HepG2 (cell line): ENCODE measurements at regions not wholly inside any gene's neighbourhood (a gene's known extent, or its start where the extent isn't known, plus 50 kb on each side); places are given as distances from the start of the nearest gene placed in this dataset.
A peak's percentile ranks its signal among the peaks of the same experiment; 100 is the strongest.

Source experiments
- ATAC-seq: fragments of 200-7000 bp; cut with Tn5 transposase; 3 replicates; pipeline ENCODE4 v1.9.1; 2020; ENCODE audit warnings: mild to moderate bottlenecking, moderate library complexity
- BruUV-seq: library from RNA; stranded (reverse); fragments of 400-500 nt; replicated peaks from 2 replicates; lab custom pipeline; 2021; lab: Mats Ljungman, UMichigan
- CTCF ChIA-PET: fragments of 300-600 bp; formaldehyde crosslinking; extraction: SDS; loops from one replicate; lab custom pipeline; 2021; ENCODE audit warnings: low total read pairs, inconsistent platforms, low intra/inter-chr PET ratio; lab: Yijun Ruan, JAX
- POLR2A ChIA-PET: fragments of 350-600 bp; sonication (Branson Sonifier 250); formaldehyde crosslinking; loops from one replicate; lab custom pipeline; 2020; ENCODE audit warnings: antibody characterized with exemption, inconsistent platforms; lab: Yijun Ruan, JAX
- DNase-seq: peaks from one replicate; pipeline ENCODE4 v3.0.0-alpha.2; 2015; ENCODE audit warnings: low spot score
- FAIRE-seq: peaks from 3 replicates; lab custom pipeline; 2011; peaks lifted over from hg19 to GRCh38; lab: Jason Lieb, UNC
- H2AFZ ChIP-seq: one replicate; pipeline ENCODE4 v1.6.1; 2011; ENCODE audit warnings: low read length, inconsistent platforms
- H3K27ac ChIP-seq: fragments of 300-600 bp; 3 replicates; pipeline ENCODE4 v1.8.0; 2011; ENCODE audit warnings: mixed run types, mild to moderate bottlenecking, mixed read lengths, low read length, inconsistent platforms; ENCODE audit not compliant: insufficient read depth; ENCODE audit errors: extremely low read length
- H3K27me3 ChIP-seq, 2 experiments: fragments of 200-600 bp in 1 of 2; 2 replicates in 1 of 2; 3 replicates in 1 of 2; pipeline versions ENCODE4 v1.6.0 to v1.8.0; 2011; ENCODE audit warnings: low read length in 2 of 2, mild to moderate bottlenecking in 2 of 2, moderate library complexity in 2 of 2, inconsistent platforms in 1 of 2; ENCODE audit not compliant: insufficient read depth in 2 of 2, control insufficient read depth in 1 of 2
- H3K36me3 ChIP-seq, 2 experiments: fragments of 200-600 bp in 1 of 2; replicated peaks in 1 of 2; 2 replicates in 1 of 2; 3 replicates in 1 of 2; pipeline versions ENCODE4 v1.5.1 to v1.8.0; 2011; ENCODE audit warnings: low read length in 2 of 2, inconsistent platforms in 1 of 2; ENCODE audit not compliant: insufficient read depth in 2 of 2, control insufficient read depth in 1 of 2
- H3K4me1 ChIP-seq: 2 replicates; pipeline ENCODE4 v1.5.1; 2012; ENCODE audit warnings: low read length, inconsistent platforms; ENCODE audit not compliant: insufficient read depth
- H3K4me2 ChIP-seq: 2 replicates; pipeline ENCODE4 v1.6.0; 2011; ENCODE audit warnings: low read depth, low read length, inconsistent platforms
- H3K4me3 ChIP-seq, 3 experiments: fragments of 200-600 bp in 1 of 3; sonication (generic), shearing (Covaris generic) in 1 of 3; replicated peaks in 1 of 3; 2 replicates each; pipeline ENCODE4 v1.5.1; 2011 to 2016; ENCODE audit warnings: low read length in 3 of 3, inconsistent platforms in 2 of 3, low read depth in 2 of 3, mild to moderate bottlenecking in 2 of 3, control low read depth in 1 of 3, mixed read lengths in 1 of 3; ENCODE audit not compliant: insufficient read depth in 1 of 3
- H3K79me2 ChIP-seq: one replicate; pipeline ENCODE4 v1.6.1; 2011; ENCODE audit warnings: low read length, inconsistent platforms; ENCODE audit not compliant: insufficient read depth
- H3K9ac ChIP-seq: 2 replicates; pipeline ENCODE4 v1.6.0; 2011; ENCODE audit warnings: mild to moderate bottlenecking, low read depth, low read length, inconsistent platforms; ENCODE audit not compliant: insufficient read depth
- H3K9me3 ChIP-seq: 2 replicates; pipeline ENCODE4 v1.5.1; 2012; ENCODE audit warnings: mild to moderate bottlenecking, low read length
- H4K20me1 ChIP-seq: 2 replicates; pipeline ENCODE4 v1.6.0; 2011; ENCODE audit warnings: inconsistent platforms, mild to moderate bottlenecking, low read length, moderate library complexity; ENCODE audit not compliant: insufficient read depth
- AGO2 ChIP-seq: fragments of 200-400 bp; formaldehyde crosslinking; optimal IDR thresholded peaks from 2 replicates; pipeline ENCODE3; 2017; ENCODE audit warnings: mild to moderate bottlenecking, low read depth, low read length, moderate library complexity
- CREB1 ChIP-seq, 2 experiments: fragments of 450-650 bp in 1 of 2; IDR thresholded peaks; 2 replicates each; pipeline ENCODE4 v1.6.1; 2016 to 2017; ENCODE audit warnings: control low read depth in 1 of 2, mild to moderate bottlenecking in 1 of 2, missing compliant biosample characterization in 1 of 2, missing genetic modification characterization in 1 of 2
- KAT8 ChIP-seq: IDR thresholded peaks from 2 replicates; pipeline ENCODE4 v1.6.1; 2016; ENCODE audit warnings: missing genetic modification reagents, missing compliant biosample characterization
- NCOR1 ChIP-seq: fragments of 200-600 bp; sonication (generic); IDR thresholded peaks from 2 replicates; pipeline ENCODE4 v1.7.0; 2017; ENCODE audit warnings: antibody characterized with exemption, low read length, borderline replicate concordance
- ONECUT2 ChIP-seq: sonication (generic); formaldehyde crosslinking; IDR thresholded peaks from 2 replicates; pipeline ENCODE4 v1.4.0; 2020; ENCODE audit warnings: missing genetic modification reagents
- RFX3 ChIP-seq: IDR thresholded peaks from 2 replicates; pipeline ENCODE4 v1.6.1; 2016; ENCODE audit warnings: missing biosample characterization, missing genetic modification reagents
- ZBTB7A ChIP-seq: sonication (generic); formaldehyde crosslinking; IDR thresholded peaks from 2 replicates; pipeline ENCODE4 v1.8.0; 2022; ENCODE audit warnings: mild to moderate bottlenecking, missing genetic modification reagents
- ZNF10 ChIP-seq: sonication (generic); formaldehyde crosslinking; IDR thresholded peaks from 2 replicates; pipeline ENCODE4 v1.4.0; 2020; ENCODE audit warnings: mild to moderate bottlenecking, low read depth, missing genetic modification reagents, borderline replicate concordance
- ZSCAN20 ChIP-seq: sonication (generic); formaldehyde crosslinking; IDR thresholded peaks from 2 replicates; pipeline ENCODE4 v1.4.0; 2020; ENCODE audit warnings: missing genetic modification reagents, mild to moderate bottlenecking, borderline replicate concordance
- ZSCAN22 ChIP-seq: sonication (generic); formaldehyde crosslinking; IDR thresholded peaks from 2 replicates; pipeline ENCODE4 v1.4.0; 2020; ENCODE audit warnings: mild to moderate bottlenecking, missing genetic modification reagents
- WGBS: methylation state at CpG from one replicate; pipeline ENCODE4 v1.1.6; 2017; ENCODE audit warnings: low lambda C conversion rate; 5-methylcytosine and 5-hydroxymethylcytosine counted together
- in situ Hi-C: cut with HindIII; loops from 2 replicates; pipeline ENCODE4 v1.10.0; 2017; ENCODE audit warnings: low pct_unique_long_range_greater_than_20kb; ENCODE audit not compliant: extremely low pct_ligation_motif_present
- intact Hi-C: fragments of 100-400 bp; cut with micrococcal nuclease; formaldehyde crosslinking; loops from one replicate; pipeline ENCODE4 v1.10.0; 2022; ENCODE audit not compliant: unreplicated experiment
- TF ChIP-seq, protein P1 (sequence below): sonication (generic); formaldehyde crosslinking; IDR thresholded peaks from 2 replicates; pipeline ENCODE4 v1.4.0; 2020; ENCODE audit warnings: missing genetic modification reagents

DNA sequence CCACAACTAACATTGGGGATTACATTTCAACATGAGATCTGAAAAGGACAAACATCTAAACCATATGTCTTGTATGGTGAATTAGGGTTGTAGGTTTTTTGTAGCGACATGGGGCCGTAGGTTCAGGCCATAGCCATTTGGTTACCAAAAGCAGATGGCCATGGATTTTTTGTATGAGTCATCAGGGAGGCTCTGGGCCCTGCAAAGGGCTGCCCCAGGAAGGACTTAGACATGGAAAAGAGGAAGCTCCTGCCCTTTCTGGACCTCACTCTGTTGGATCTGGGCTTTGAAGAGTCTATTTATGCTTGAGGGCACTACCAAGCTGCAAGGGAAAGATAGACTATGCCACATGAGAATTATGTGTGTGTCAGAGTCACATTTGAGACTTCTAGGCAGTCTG lies 89.3 kb upstream of the DHRS4 start (continued):
- TF ChIP-seq, protein P1, sequence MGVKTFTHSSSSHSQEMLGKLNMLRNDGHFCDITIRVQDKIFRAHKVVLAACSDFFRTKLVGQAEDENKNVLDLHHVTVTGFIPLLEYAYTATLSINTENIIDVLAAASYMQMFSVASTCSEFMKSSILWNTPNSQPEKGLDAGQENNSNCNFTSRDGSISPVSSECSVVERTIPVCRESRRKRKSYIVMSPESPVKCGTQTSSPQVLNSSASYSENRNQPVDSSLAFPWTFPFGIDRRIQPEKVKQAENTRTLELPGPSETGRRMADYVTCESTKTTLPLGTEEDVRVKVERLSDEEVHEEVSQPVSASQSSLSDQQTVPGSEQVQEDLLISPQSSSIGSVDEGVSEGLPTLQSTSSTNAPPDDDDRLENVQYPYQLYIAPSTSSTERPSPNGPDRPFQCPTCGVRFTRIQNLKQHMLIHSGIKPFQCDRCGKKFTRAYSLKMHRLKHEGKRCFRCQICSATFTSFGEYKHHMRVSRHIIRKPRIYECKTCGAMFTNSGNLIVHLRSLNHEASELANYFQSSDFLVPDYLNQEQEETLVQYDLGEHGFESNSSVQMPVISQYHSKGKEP = no peak

GRCh38 chr14:23864861-23865260 lies 88.7 kb upstream of the DHRS4 start:
- no peak overlapping the region for H3K27ac ChIP-seq
- ATAC-seq (no peak), DNase-seq (no peak), FAIRE-seq (no peak)
- no peak overlapping the region for H3K4me2 ChIP-seq
- H3K4me3 ChIP-seq = no peak overlapping the region
- H3K79me2 ChIP-seq = no peaks in the 10 kb centered on the region
- intact Hi-C loops = no loop called here
- WGBS = 24% methylated on average over 3 of the region's 3 CpGs
- TF ChIP-seq NCOR1 = no peak
- no peak for TF ChIP-seq KAT8
- no peak for TF ChIP-seq ONECUT2 (CRISPR knock-in tag)
- TF ChIP-seq RFX3 (CRISPR knock-in tag) = no peak
- TF ChIP-seq AGO2 = no peak
- TF ChIP-seq ZSCAN22 = no peak
- H2AFZ ChIP-seq = no peak overlapping the region
- no peaks in the 10 kb centered on the region for H4K20me1 ChIP-seq
- POLR2A ChIA-PET = no interaction called here
- H3K9me3 ChIP-seq = no peaks in the 10 kb centered on the region
- peaks cover 0 to 13% of the 10 kb centered on the region in 2 experiments; a peak in 2 of 5 replicates for H3K27me3 ChIP-seq
- no peaks in the 10 kb centered on the region for H3K36me3 ChIP-seq
- in situ Hi-C loops = no loop called here
- H3K9ac ChIP-seq = no peak overlapping the region
- CTCF ChIA-PET = no interaction called here
- H3K4me1 ChIP-seq = peaks cover 17% of the 10 kb centered on the region
- no TSS peak for BruUV-seq

DNA sequence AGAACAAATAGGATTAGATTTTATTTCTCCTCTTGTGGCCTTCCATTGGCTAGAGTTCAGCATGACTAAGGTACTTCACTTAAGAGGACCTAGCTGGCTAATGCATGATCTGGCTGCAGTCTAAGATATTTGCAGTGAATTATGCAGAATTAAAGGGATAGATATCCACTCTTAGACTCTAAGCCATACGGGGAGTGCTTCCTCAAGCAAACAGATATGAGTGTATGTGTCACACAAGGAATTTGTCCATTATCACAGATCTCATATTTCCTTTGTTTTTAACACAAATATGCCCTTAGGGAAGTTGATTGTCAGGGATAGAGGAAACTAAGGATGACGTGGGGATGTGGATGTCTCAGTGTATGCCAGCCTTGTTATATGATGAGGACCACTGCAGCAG lies 88.1 kb upstream of the DHRS4 start:
- no peak for ATAC-seq
- CTCF ChIA-PET = no interaction called here
- no peak for FAIRE-seq

More for the DNA sequence above, 88.1 kb upstream of the DHRS4 start:
- Histone ChIP-seq H3K4me1 (peaks cover 22% of the 10 kb centered on the region), H3K9ac (no peak overlapping the region), H3K9me3 (no peaks in the 10 kb centered on the region), H3K27me3 (peaks cover 0 to 10% of the 10 kb centered on the region in 2 experiments; a peak in 2 of 5 replicates), H3K36me3 (no peaks in the 10 kb centered on the region), H4K20me1 (no peaks in the 10 kb centered on the region), H3K79me2 (no peaks in the 10 kb centered on the region), H2AFZ (no peak overlapping the region)
- 9% methylated on average over 2 of the region's 2 CpGs for WGBS
- in situ Hi-C loops = no loop called here
- DNase-seq = no peak
- intact Hi-C loops = no loop called here
- TF ChIP-seq ZNF10 (CRISPR knock-in tag) (no peak), ZBTB7A (CRISPR knock-in tag) (no peak), CREB1 (IDR thresholded peaks at IDR 0.05) (peak; percentile 56), CREB1 (CRISPR knock-in tag; IDR thresholded peaks at IDR 0.05) (no peak), ZSCAN20 (no peak)
- TF ChIP-seq, all 625 proteins: peak for 1
- POLR2A ChIA-PET = no interaction called here
- H3K4me3 ChIP-seq = no peak overlapping the region
- BruUV-seq = no TSS peak
- no peak overlapping the region for H3K4me2 ChIP-seq
- no peak overlapping the region for H3K27ac ChIP-seq
